ENCODE measurements at regions not wholly inside any gene's neighbourhood (a gene's known extent, or its start where the extent isn't known, plus 50 kb on each side); places are given as distances from the start of the nearest gene placed in this dataset.

GRCh38 chr1:229023651-229024300, 247.1 kb upstream of the RAB4A start:
- no peak for TF ChIP-seq CTCF (conservative IDR thresholded peaks at IDR 0.05; ENCODE audit: low read depth, low read length)
- TF ChIP-seq EZH2 (IDR thresholded peaks at IDR 0.05; ENCODE audit: borderline replicate concordance, low read depth, low read length, poor library complexity, severe bottlenecking): no peak
